Transverse colon (tissue), 4 donors: ENCODE measurements at regions not wholly inside any gene's neighbourhood (a gene's known extent, or its start where the extent isn't known, plus 50 kb on each side); places are given as distances from the start of the nearest gene placed in this dataset.

Experiments used
- EP300 ChIP-seq: sonication (generic); formaldehyde crosslinking; IDR thresholded peaks from one replicate; pipeline ENCODE4 v1.6.1; 2017; ENCODE audit warnings: antibody characterized with exemption, low read depth
- POLR2A ChIP-seq: fragments of 450-650 bp; IDR thresholded peaks from one replicate; pipeline ENCODE4 v1.6.1; 2016; ENCODE audit warnings: antibody characterized with exemption, mild to moderate bottlenecking, moderate library complexity
- POLR2AphosphoS5 ChIP-seq, 3 donors: sonication (generic); formaldehyde crosslinking; IDR thresholded peaks; one replicate each; pipeline ENCODE4 v1.6.1; 2016; ENCODE audit warnings: antibody characterized with exemption in 3 of 3
- TF ChIP-seq, protein P1 (sequence below), 5 experiments: fragments of 200-600 bp in 3 of 5; fragments of 450-650 bp in 2 of 5; sonication (generic) in 3 of 5; IDR thresholded peaks; 1 replicate in 2 of 5; 2 replicates in 3 of 5; pipeline ENCODE4 v1.5.1; 2016 to 2017; ENCODE audit warnings: antibody characterized with exemption in 5 of 5, inconsistent platforms in 3 of 5, mild to moderate bottlenecking in 2 of 5, moderate library complexity in 1 of 5

DNA sequence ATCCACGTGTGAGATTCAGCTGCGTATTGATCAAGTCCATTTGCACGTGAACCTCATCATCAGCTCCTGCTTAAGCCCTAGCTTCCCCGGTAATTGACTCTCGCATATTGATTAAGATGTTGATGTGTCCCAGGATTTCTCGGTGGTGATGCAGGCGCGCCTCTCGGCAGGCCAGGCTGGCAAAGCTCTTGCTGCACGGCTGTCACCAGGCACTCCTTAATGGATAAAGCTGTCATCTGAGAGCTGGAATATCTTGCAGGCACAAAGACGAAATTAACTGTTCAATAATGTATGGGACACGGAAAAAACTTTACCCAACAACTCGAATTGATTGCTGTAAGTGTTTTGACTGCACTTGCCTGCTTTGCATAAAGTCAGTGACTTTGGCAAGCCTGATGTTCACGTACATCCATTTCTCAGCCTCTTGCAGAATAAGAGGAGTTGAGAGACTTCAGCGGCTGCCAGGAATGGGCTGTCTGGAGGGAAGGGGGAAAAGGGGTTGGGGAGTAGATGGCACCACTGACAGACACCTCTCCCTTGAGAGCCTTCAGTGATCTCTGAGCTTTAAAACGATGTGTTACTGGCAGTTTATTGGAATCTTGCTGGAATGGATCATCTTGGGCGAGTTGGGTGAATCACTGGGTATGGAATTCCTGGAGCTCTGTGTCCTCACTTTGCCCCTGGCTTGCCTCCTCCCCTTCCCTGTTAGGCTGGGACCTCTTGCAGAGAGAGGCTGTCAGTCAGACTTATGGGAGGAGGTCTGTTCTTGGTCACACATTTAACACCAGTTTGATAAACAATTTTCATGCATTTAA, 650.3 kb downstream of the CCDC171 start:
- TF ChIP-seq POLR2A (no peak), POLR2AphosphoS5 (IDR thresholded peaks at IDR 0.05) (no peak), EP300 (no peak)
- TF ChIP-seq, protein P1, sequence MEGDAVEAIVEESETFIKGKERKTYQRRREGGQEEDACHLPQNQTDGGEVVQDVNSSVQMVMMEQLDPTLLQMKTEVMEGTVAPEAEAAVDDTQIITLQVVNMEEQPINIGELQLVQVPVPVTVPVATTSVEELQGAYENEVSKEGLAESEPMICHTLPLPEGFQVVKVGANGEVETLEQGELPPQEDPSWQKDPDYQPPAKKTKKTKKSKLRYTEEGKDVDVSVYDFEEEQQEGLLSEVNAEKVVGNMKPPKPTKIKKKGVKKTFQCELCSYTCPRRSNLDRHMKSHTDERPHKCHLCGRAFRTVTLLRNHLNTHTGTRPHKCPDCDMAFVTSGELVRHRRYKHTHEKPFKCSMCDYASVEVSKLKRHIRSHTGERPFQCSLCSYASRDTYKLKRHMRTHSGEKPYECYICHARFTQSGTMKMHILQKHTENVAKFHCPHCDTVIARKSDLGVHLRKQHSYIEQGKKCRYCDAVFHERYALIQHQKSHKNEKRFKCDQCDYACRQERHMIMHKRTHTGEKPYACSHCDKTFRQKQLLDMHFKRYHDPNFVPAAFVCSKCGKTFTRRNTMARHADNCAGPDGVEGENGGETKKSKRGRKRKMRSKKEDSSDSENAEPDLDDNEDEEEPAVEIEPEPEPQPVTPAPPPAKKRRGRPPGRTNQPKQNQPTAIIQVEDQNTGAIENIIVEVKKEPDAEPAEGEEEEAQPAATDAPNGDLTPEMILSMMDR (IDR thresholded peaks at IDR 0.05): no peak
